ENCODE measurements at regions not wholly inside any gene's neighbourhood (a gene's known extent, or its start where the extent isn't known, plus 50 kb on each side); places are given as distances from the start of the nearest gene placed in this dataset.

DNA sequence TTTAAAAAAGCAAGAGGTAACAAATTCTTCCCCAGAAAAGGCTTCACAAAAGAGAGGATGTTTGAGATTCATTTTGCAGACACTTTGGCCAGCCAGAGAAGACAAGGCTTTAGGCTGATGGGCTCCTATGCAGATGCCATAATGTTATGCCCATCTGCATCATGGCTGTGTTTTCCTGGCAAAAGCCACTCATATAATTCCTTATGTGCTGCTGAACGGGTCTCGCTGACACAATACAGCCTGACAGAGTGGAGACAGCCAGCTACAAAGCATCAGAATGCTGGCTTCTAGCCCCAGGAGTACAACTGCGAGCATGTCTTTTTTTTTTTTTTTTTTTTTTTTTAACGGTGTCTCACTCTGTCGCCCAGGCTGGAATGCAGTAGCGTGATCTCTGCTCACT lies 1157.4 kb upstream of the AUTS2 start:
- Histone ChIP-seq H3K23ac (ENCODE audit: low read depth, low read length) (no peak overlapping the region), H2BK5ac (ENCODE audit: low read depth, low read length, poor library complexity, severe bottlenecking) (no peak overlapping the region), H3K9me3 (ENCODE audit: control insufficient read depth, insufficient read depth, low read length) (peaks cover 3% of the 10 kb centered on the region; the same call in 1 of the 2 replicates), H3K9ac (ENCODE audit: low read depth, low read length) (no peak overlapping the region), H3K27ac (ENCODE audit: insufficient read depth, low read length) (no peak overlapping the region), H3K14ac (replicated peaks; ENCODE audit: low read depth, low read length) (no peak overlapping the region), H2BK20ac (ENCODE audit: low read depth, low read length) (no peak overlapping the region), H2BK120ac (ENCODE audit: low read depth, low read length) (no peak overlapping the region), H3K4me1 (ENCODE audit: control insufficient read depth, insufficient read depth, low read length) (no peaks in the 10 kb centered on the region), H3K36me3 (ENCODE audit: control insufficient read depth, insufficient read depth, low read length) (no peaks in the 10 kb centered on the region), H3K4me3 (ENCODE audit: insufficient read depth, low read depth, low read length) (no peak overlapping the region), H2BK15ac (ENCODE audit: low read depth, low read length) (no peak overlapping the region), H3K18ac (ENCODE audit: low read depth, low read length) (no peak overlapping the region), H3K56ac (ENCODE audit: extremely low read depth, insufficient read depth, low read length) (no peak overlapping the region), H2AK9ac (replicated peaks; ENCODE audit: low read depth, low read length, poor library complexity) (no peak overlapping the region), H3K27me3 (ENCODE audit: control insufficient read depth, insufficient read depth, low read length) (no peaks in the 10 kb centered on the region), H3K4ac (ENCODE audit: low read depth, low read length) (no peak overlapping the region), H4K8ac (ENCODE audit: low read depth in 2 of 2, low read length in 2 of 2) (no peak overlapping the region), H3K79me1 (ENCODE audit: low read depth in 1 of 2, low read length in 2 of 2) (no peaks in the 10 kb centered on the region), H3K4me2 (ENCODE audit: low read depth, low read length) (no peak overlapping the region), H4K91ac (ENCODE audit: insufficient read depth, low read depth, low read length) (no peak overlapping the region), H2AK5ac (ENCODE audit: low read depth, low read length) (no peak overlapping the region), H4K5ac (ENCODE audit: low read depth, low read length) (no peak overlapping the region), H2AFZ (replicated peaks; ENCODE audit: low read length, poor library complexity) (no peak overlapping the region), H4K20me1 (ENCODE audit: insufficient read depth, low read length) (no peaks in the 10 kb centered on the region), H3K9me1 (ENCODE audit: insufficient read depth, low read length) (no peaks in the 10 kb centered on the region)
- in situ Hi-C loops (cut with MboI; ENCODE audit: low sequenced_read_pairs) (no loop called here), intact Hi-C loops (cut with micrococcal nuclease) (no loop called here), dilution Hi-C loops (cut with HindIII; ENCODE audit: low sequenced_read_pairs, unreplicated experiment) (no loop called here)
- ChIA-PET CTCF (no interaction called here), POLR2A (ENCODE audit: unreplicated experiment) (no interaction called here)
- ATAC-seq (ENCODE audit: low read depth) (no peak), DNase-seq (no peak)
- 0% methylated on average over 2 of the region's 6 CpGs; no CpG with 5 or more reads in 1 of the 2 experiments for WGBS, 2 experiments (ENCODE audit: extremely low coverage in 2 of 2, insufficient read length in 1 of 2)
- BruUV-seq (replicated peaks), result no TSS peak
- TF ChIP-seq SMC3 (IDR thresholded peaks at IDR 0.05; ENCODE audit: low read depth, low read length) (no peak), RCOR1 (IDR thresholded peaks at IDR 0.05; ENCODE audit: insufficient replicate concordance, low read length) (no peak), NFE2L2 (IDR thresholded peaks at IDR 0.05; ENCODE audit: low read depth, low read length) (no peak), MXI1 (IDR thresholded peaks at IDR 0.05; ENCODE audit: borderline replicate concordance, low read depth, low read length) (no peak), RFX5 (IDR thresholded peaks at IDR 0.05; ENCODE audit: low read depth, low read length) (no peak), CEBPB (IDR thresholded peaks at IDR 0.05; ENCODE audit: low read depth, low read length) (no peak), BHLHE40 (IDR thresholded peaks at IDR 0.05; ENCODE audit: low read depth, low read length) (no peak), CHD1 (IDR thresholded peaks at IDR 0.05; ENCODE audit: low read depth, low read length) (no peak)
- TF ChIP-seq, protein P1, sequence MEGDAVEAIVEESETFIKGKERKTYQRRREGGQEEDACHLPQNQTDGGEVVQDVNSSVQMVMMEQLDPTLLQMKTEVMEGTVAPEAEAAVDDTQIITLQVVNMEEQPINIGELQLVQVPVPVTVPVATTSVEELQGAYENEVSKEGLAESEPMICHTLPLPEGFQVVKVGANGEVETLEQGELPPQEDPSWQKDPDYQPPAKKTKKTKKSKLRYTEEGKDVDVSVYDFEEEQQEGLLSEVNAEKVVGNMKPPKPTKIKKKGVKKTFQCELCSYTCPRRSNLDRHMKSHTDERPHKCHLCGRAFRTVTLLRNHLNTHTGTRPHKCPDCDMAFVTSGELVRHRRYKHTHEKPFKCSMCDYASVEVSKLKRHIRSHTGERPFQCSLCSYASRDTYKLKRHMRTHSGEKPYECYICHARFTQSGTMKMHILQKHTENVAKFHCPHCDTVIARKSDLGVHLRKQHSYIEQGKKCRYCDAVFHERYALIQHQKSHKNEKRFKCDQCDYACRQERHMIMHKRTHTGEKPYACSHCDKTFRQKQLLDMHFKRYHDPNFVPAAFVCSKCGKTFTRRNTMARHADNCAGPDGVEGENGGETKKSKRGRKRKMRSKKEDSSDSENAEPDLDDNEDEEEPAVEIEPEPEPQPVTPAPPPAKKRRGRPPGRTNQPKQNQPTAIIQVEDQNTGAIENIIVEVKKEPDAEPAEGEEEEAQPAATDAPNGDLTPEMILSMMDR (conservative IDR thresholded peaks at IDR 0.05; ENCODE audit: low read depth, low read length), result no peak

All from IMR-90 (cell line).